ENCODE measurements at regions not wholly inside any gene's neighbourhood (a gene's known extent, or its start where the extent isn't known, plus 50 kb on each side); places are given as distances from the start of the nearest gene placed in this dataset.

DNA sequence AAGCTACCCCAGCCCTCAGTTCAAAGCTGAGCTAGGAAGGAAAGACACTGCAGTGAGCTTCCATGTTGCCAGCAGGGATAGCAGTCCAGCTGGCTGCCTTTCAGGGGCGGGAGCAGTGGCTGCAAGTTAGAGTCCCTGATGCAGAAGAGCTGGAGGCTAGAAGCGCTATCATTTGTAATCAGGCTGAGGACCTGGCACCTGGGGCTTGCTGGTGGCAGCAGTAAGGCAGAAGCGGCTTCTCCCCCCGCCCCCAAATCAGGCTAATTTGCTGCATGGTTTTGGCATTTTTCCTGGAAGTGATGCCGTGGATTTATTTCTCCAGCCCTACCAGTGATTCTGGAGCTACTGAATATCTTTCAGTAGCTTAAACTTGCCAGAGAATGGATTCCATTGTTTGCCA, 203.3 kb downstream of the CLCN4 start:
- no peak for TF ChIP-seq POLR2A (IDR thresholded peaks at IDR 0.05)
- TF ChIP-seq, protein P1, sequence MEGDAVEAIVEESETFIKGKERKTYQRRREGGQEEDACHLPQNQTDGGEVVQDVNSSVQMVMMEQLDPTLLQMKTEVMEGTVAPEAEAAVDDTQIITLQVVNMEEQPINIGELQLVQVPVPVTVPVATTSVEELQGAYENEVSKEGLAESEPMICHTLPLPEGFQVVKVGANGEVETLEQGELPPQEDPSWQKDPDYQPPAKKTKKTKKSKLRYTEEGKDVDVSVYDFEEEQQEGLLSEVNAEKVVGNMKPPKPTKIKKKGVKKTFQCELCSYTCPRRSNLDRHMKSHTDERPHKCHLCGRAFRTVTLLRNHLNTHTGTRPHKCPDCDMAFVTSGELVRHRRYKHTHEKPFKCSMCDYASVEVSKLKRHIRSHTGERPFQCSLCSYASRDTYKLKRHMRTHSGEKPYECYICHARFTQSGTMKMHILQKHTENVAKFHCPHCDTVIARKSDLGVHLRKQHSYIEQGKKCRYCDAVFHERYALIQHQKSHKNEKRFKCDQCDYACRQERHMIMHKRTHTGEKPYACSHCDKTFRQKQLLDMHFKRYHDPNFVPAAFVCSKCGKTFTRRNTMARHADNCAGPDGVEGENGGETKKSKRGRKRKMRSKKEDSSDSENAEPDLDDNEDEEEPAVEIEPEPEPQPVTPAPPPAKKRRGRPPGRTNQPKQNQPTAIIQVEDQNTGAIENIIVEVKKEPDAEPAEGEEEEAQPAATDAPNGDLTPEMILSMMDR (IDR thresholded peaks at IDR 0.05), result no peak

Data from lower leg skin (tissue), 3 donors.